ENCODE measurements at regions not wholly inside any gene's neighbourhood (a gene's known extent, or its start where the extent isn't known, plus 50 kb on each side); places are given as distances from the start of the nearest gene placed in this dataset.

DNA sequence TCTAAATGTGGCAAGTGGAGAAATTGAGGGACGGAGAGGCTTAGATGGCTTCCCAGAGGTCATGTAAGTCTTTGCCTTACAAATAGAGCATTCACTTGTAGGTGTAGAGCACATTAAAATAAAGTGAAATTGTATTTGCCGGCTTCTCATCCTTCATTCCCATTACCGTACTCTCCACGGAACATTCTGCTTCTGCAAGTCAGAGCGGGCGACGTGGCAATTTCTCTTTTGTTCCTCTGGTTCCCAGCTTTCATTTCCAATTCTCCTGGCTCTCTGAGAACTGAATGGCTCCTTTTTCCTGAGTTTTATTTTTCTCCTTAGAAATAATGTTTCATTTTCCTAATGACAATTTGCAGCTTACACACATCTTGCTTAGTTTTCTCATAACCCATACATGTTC is 51.3 kb upstream of the PFKP start:
- no peak for DNase-seq (ENCODE audit: low spot score)

DNA sequence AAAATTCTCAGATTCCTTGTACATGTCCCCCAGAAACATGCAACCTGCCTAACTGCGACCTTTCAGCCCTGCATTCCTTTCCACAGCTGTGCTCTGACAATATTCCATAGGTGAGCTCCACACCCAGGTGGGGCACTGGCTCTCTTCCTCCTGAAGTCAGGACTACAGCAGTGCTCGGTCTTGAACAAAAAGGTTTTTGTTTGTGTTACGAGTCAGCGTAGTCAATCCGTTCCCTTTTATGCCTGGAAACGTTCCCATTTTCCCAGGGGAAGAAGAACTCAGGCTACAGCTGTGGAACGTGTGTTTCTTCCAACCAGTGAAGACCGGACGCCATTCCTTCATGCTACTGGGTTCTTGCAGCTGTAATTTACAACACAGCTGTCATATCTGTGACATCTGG is 52.4 kb upstream of the PFKP start:
- no peak for DNase-seq (ENCODE audit: low spot score)

DNA sequence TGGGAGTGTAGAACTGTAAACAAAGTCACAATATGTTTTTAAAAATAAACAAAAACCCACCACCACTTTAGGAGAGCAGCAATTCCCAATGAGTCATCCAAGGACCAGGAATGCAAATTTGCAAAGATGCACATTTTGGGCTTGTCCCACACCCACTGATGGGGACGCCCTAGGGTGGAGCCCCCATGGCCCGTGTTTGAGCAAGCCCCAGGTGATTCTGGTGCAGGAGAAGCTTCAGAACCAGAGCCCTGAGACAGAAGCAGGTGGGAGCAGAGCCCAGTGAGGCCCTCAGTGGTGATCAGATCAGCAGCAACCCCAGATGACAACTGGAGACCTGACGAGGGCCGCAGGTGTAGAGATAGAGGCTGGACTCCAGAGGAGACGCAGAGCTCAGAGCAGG is 55.1 kb upstream of the PFKP start:
- DNase-seq (ENCODE audit: low spot score) = no peak

DNA sequence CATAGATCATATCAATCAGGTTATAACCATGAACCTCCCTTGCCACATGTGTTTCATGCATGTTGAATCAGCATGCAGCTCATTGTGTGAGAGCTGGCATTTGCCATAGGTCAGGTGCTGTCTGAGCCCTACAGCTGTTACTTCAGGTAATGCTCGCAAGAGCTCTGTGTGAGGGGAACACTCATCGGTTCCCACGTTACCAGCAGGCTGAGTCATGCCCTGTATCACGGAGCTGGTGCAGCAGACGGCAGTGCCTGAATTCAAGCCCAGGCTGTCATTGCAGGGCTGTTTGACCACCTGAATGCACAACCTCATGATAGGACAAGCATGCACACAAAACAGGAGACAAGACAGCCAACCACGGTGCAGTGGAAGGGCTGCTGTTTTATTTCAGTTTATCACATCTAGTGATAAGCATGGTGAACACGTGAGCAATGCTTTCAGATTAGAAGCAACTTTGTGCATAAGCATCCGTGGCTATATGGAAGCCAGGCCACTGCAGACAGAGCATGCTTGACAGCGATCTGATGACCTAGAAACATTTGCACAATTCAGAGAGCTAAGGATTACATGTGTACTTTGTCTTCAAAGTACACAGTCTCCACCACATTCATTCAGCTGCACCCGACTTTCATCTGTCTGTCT is 56.4 kb upstream of the PFKP start:
- no peak for DNase-seq (ENCODE audit: low spot score)

DNA sequence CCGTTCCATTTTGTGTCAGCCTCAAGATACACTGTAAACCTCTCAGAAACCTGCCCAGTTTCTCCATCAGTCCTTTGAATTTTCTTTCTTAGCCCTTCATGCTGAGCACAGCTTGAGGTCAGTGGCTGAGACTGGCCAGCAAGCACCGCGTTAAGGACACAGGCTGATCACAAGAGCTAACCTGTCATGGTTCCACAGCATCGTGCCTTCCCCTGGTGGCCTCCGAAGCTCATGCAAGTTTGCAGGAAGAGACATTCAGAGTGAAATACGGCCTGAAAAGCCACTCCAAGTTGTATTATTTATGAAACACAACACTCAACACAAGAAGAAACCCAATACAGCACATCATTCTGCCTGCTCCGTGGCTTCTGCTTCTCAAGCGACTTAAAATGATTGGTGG is 57.0 kb upstream of the PFKP start:
- no peak for DNase-seq (ENCODE audit: low spot score)

DNA sequence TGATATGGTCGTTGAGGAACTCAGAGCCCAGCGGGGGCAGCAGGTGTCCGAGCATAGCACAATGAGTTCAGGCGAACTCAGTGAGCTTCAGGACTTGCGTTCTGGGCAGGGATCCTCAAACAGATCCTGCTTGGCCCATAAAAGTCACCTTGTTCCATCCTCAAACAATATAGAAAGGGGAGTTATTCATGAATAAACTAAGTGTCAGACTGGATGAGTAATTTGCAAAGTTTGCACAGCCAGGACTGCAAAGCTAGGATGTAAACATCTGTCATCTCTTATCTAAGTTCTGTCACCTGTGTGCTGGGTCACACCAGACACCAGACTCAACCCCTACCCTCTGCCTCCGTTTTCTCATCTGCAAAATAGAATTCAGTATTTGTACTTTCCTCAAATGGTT is 58.0 kb upstream of the PFKP start:
- DNase-seq (ENCODE audit: low spot score) = no peak

DNA sequence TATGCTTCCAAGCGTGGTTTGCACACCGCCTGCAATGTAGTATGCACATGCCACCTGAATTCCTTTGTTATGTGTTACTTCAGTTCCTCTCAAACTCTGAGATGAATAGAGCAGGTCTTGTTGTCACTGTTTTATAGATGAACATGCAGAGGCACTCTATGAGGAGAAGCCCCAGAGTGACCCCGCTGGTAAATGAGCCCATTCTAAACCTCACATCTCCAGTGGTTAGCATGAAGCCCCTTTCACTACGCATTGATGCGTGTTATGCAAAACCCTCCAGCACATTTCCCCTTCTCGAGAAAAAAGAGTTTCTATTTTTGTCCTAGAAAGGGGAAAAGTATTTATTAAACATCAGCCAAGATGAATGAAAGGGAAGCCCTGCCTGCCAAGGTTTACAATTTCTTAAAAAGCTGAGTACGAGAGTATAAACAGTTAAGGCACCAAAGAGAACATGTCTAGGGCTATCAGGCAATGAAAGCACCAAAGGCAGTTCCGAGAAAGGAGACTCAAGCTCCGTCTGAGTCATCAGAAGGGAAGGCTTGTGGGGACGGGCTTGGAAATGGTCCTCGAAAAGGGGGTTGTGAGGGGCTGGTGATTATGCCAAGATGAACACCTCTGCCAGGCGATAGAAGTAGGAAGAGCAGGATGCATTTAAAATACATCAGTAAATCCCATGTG is 58.7 kb upstream of the PFKP start:
- peak; percentile 21 for DNase-seq (ENCODE audit: low spot score)

DNA sequence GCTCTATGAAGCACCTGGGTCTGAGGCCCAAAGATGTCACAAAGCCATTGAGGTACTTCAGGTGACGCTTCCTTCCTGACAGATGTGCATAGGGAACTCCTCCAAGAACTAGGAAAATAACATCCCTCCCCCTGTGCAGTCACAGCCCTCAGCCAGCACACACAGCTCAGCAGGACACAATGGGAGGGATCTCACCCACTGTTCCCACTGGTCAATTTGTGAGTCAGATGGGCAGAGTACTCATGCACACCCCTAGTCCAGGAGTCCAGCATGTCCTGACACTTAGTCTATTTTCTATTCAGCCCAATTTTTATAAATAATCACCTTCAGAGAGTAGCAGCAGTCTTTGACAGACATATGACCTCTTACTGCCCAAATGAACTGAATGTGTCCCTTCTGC is 60.7 kb upstream of the PFKP start:
- no peak for DNase-seq (ENCODE audit: low spot score)

DNA sequence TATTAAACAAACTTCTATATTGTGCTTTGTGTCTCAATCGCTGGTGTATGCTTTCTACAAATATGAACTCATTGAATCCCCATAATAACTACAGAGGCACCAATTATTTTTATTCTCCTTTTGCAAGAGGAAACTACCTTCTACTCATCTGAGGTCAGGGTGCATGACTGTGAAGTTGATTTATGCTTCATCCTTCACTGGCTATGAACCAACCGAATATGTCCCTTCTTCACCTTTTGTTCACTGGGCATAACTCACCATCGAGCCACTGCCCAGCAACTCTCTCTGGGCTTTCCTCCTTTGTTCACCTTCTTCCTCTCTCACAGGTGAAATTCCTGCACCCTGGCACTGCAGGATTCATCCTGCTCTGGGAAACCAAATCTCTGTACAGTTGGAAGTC is 61.3 kb upstream of the PFKP start:
- DNase-seq (ENCODE audit: low spot score) = no peak

DNA sequence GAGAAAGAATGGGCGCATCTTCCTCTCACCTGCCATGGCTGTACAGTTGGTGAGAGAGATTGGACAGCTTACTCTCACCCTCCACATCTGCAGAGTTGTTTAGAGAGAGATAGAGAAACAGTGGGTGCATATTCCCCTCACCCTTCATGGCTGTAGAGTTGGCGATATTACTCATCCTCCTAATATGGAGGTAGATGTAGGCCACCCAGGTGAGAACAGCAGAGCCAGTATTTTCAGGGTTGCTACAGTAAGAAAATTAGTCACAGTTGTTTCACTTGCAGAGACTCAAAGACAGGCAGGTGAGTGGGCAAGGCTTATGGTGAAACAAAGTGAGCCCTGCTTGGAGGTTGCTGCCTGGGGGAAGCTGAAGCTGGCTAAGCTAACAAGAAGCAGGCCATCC is 65.0 kb upstream of the PFKP start:
- no peak for DNase-seq (ENCODE audit: low spot score)

DNA sequence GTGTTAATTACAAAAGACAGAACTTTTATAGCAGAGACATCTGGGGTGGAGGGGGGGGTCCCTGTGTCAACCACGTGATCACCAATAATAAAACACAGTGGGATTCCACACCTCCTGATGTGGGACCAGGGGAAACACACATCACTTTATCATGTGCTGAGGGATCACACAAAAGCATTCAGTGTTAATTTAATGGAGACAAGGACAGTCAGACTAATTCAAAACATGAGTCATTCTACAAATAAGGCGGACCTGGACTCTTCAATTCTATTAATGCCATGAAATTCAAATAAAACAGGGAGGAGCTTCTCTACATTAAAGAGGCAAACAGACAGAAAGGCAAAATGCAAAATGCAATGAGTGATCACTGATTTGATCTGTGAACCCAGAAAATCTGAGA is 67.3 kb upstream of the PFKP start:
- no peak for DNase-seq (ENCODE audit: low spot score)

DNA sequence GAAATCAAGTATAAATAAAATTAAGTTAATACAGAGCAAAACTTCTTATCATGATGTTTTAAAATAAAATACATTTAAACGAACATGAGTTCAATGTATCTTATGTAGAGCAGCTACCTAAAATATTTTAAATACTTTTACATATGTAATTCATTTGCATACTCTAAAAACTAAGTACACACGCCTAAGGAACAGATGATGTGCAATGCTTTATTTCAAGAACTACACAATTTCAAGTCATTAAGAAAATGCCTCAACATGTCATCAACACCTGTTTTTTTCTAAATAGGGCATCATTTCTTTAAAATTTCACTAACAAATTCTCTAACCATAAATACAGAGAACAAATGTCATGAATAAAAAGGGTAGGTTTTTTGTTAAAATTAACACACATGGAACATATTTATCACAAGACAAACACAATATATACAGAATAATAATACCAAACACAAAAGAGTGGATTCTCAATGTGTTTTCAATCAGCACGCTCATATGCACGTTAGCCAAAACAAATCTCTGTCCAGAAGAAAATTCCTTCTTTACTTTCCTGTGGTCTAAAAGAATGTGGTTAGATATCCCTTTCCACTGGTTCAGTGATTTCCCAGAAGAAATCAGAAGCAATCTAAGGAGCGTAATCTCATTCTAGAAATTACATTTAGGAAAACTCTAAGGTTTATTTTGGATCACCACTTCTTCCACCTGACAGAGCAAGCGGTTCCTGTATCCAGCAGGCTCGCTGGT is 73.0 kb upstream of the PFKP start:
- no peak for DNase-seq (ENCODE audit: low spot score)

DNA sequence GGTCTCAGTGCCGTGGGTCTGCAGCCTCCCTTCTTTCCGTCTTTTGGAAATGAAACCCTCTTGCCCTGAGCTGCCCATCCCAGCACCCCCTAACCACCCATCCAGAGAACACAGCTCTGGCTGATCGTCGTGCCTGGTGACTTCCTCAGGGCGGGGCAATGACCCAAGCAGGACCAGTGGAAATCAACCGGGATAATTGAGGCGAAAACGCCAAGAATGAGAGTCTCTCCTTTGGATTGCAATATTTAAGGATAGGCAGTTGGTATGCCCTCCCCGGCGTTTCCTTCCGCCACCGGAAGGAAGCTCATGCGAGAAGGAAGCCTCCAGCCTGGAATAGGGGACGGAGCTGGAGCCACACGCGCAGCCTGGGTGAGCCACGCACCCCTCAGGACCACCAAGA is 73.7 kb upstream of the PFKP start:
- no peak for DNase-seq (ENCODE audit: low spot score)

DNA sequence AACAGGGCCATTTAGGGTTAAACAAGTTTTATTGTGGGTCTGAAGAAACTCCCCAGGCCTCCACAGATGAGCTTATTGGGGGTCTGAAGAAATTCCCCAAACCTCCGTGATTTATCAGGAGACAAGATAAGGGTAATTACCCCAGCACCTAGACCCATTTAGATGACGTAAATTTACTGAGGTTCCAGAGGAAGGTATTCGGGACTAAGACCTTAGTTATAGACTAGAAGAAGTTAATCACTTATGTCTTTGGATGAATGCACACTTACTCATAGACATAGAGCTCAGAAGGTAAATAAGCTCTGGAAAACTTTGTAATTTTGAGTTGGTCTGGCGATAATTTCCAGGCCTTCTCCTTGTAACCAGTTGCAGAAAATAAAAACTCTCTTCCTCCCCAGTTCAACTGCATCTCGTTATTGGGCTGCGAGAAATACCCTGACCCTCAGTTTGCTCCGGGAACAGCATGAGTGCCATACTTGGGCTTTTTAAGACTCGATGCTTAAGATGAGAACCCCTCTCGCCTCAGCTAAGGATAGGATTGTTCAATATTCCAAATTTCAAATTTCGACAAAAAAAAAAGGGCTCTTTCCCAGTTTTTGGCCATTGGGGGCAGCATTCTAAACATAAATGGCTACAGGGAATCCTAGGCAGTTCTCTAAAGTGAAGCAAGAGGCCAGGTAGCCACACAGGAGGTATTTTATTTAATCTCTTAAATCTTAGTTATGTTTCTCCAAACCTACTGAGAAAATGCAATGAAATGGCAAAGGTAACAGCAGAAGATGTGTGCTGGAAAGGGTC is 74.7 kb upstream of the PFKP start:
- no peak for DNase-seq (ENCODE audit: low spot score)

DNA sequence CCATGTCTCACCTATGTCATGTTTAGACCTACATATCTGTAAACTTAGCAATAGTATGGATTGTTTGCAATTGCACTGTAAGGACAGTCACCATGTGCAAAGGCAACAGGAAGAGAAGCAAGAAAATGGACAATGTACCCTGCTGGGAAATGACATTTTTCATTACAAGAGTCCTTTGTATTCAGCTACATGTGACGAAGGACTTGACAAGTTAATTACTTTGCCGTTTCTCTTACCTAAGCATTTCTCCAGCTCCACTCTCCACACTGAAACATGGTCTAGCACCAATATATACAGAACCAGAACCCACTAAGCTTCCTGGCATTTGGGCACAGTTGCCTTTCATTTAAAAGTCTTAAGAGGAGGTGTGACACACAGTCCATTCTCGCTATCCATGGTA is 76.6 kb upstream of the PFKP start:
- DNase-seq (ENCODE audit: low spot score) = no peak

DNA sequence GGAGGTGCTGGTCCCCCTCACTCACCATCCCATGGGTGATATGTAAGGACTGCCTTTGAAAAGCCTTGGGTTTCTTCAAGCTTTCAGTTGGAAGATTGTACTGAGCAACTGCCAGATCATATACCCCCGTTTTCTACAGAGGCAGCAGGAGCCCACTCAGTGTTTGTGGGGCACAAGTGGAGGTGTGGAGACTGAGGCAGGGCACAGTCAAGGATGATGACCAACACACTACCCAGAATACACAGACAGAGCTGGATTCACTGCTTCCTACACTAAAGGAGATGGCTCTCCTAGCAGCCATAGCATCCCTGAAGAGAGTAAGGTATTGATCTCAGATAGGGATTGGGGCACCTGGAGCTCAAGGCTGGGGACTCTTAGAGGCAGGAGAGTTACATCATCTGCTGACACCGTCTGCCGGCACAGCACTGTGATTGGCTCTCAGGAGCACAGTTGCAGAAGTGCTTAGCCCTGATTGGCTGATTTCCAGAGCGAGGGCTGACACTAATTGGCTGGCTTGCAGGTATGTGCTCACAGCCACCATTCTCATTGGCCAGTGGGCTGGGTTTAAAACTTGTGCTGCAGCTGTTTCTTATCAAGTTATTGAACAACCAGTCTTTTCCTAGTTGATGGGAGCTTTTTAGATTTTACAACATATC is 77.9 kb upstream of the PFKP start:
- no peak for DNase-seq (ENCODE audit: low spot score)

DNA sequence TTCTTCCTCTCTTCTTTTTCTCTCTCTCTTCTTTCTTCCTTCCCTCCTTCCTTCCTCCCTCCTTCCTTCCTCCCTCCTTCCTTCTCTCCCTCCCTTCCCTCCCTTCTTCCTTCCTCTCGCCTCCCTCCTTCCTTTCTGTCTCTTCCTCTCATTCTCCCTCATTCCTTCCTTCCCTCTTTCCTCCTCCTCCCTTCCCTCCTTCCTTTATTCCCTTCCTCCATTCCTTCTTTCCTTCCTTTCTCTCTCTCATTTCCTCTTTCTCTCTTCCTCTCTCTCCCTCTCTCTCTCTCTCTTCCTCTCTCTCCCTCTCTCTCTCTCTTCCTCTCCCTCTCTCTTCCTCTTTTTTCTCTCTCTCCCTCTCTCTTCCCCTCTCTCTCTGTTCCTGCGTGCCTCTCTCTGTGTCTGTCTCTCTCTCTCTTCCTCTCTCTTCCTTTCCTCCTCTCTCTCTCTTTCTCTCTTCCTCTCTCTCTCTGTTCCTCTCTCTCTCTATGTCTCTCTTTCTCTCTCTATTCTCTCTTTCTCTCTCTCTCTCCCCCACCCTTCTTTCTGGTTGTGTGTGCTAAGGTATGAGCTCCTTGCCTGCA is 80.1 kb upstream of the PFKP start:
- DNase-seq (ENCODE audit: low spot score) = no peak

DNA sequence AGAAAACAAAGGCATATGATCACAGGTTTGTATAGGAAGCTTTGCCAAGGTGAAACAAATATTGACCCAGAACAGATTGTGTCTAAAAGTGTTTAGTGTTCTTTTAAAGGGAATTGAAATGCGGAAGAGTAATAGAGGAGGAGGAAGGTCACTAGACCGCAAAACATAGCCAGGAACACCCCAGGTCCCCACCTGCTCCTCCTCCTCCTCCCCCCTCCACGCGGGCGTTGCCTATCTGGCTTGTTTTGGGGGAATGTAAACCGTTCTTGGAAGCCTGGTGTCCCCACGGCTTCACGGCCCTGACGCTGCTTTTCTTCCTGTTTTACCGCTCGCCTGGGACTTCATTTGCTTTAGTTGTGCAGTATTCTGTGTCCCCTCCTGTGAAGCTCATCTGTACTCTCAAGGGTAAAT is 81.0 kb upstream of the PFKP start:
- no peak for DNase-seq (ENCODE audit: low spot score)

DNA sequence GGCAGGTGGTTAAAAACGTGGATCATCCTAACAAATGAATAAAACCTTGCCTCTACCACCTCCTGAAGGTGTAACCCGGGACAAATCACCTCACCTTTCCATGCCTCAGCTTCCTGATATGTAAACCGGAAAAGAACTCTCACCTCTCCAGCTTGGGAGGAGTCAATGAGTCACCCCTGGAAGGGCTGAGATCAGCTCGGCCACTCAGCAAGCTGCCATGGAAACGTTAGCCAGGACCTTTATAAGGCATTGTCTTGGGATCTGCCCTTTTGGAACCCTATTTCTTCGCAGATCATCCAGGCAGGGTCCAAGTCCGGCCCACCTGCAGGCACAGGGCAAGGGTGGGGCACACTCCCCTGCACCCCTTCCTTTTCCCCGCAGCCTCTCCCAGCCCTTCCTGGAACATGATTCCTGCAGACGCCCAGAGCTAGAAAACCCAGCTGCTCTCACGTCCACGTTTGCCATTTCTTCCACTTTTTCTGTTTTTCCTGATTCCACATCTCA is 81.6 kb upstream of the PFKP start:
- peak; percentile 44 for DNase-seq (ENCODE audit: low spot score)

DNA sequence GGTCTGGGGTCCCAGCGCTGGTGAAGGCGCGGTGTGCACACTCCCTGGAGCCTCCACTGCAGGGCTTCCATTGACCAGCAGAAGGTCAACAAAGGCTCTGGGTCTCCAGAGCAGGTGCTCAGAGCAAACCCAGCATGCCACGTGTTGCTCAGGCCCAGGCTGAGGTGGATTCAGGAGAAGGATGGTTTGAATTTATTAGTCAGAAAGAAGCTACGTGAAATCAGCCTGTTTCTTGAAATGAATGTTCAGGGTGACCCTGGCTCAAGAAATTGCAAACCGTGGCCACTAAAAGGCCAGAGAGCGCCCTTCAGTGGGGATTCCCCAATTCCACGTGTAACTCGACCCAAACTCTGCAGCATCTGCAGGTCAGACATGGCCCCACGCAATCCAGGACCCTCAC is 82.7 kb upstream of the PFKP start:
- no peak for DNase-seq (ENCODE audit: low spot score)

DNA sequence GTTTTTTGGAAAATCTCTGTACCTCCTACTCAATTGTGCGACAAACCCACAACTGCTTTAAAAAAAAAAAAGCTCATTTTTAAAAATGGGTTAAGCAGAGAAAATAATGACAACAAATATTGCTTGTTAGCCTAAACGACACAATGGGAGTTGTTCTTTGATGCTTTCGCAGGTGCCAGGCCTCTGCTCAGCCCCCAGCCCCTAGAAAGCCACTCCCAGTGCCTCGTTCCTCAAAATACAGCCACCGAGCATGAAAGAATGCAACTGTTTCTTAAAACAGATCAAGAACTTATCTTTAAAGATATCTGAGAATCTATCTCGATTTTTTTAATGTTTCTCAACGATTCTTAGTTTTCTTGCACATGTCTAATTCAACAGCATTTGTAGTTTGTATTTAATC is 85.2 kb upstream of the PFKP start:
- no peak for DNase-seq (ENCODE audit: low spot score)

DNA sequence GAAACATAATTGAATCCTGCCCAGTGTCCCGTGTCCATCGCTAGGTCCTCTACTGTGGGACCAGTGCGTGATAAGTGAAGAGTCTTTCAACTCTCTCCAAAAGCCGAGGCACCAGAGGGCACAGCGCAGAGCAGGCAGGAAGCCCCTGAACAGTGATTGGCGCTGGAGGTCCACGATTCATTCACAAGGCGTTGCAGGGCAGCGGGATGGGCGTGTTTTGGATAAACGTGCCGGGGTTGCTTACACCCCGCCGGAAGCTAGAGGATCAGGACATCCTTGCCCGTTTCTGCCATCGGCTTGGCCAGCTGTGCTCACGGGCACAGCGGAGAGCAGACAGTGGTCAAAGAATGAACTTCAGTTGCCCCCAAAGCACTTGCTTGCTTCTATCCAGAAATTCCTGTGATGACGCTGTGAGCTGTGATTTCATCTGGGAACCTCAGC is 86.0 kb upstream of the PFKP start:
- DNase-seq (ENCODE audit: low spot score) = no peak
